IPS-15b (cell line): ENCODE measurements at regions not wholly inside any gene's neighbourhood (a gene's known extent, or its start where the extent isn't known, plus 50 kb on each side); places are given as distances from the start of the nearest gene placed in this dataset.

Source experiments
- H3K27me3 ChIP-seq: one replicate; pipeline ENCODE4 v1.6.1; 2013; ENCODE audit warnings: low read length; ENCODE audit not compliant: control insufficient read depth, insufficient read depth
- H3K36me3 ChIP-seq: one replicate; pipeline ENCODE4 v1.6.1; 2013; ENCODE audit warnings: low read length; ENCODE audit not compliant: control insufficient read depth, insufficient read depth
- H3K4me1 ChIP-seq: one replicate; pipeline ENCODE4 v1.6.1; 2013; ENCODE audit warnings: mild to moderate bottlenecking, low read length; ENCODE audit not compliant: control insufficient read depth, insufficient read depth
- H3K4me3 ChIP-seq: one replicate; pipeline ENCODE4 v1.5.1; 2013; ENCODE audit warnings: low read depth, low read length
- H3K9ac ChIP-seq: one replicate; pipeline ENCODE4 v1.6.1; 2013; ENCODE audit warnings: low read depth, mild to moderate bottlenecking, low read length
- H3K9me3 ChIP-seq: one replicate; pipeline ENCODE4 v1.6.1; 2013; ENCODE audit warnings: mild to moderate bottlenecking, low read length; ENCODE audit not compliant: control insufficient read depth, insufficient read depth

- Histone ChIP-seq H3K4me1 (peaks cover 3% of the 10 kb centered on the region), H3K36me3 (no peaks in the 10 kb centered on the region), H3K4me3 (no peak overlapping the region), H3K9me3 (no peaks in the 10 kb centered on the region), H3K9ac (no peak overlapping the region), H3K27me3 (peaks cover 11% of the 10 kb centered on the region)
Observed at GRCh38 chr2:120684289-120685065, 51.2 kb upstream of the GLI2 start.

- peaks cover 5% of the 10 kb centered on the region for H3K27me3 ChIP-seq
- no peaks in the 10 kb centered on the region for H3K9me3 ChIP-seq
- H3K4me3 ChIP-seq, result no peak overlapping the region
- H3K36me3 ChIP-seq, result no peaks in the 10 kb centered on the region
- no peaks in the 10 kb centered on the region for H3K4me1 ChIP-seq
- no peak overlapping the region for H3K9ac ChIP-seq
Observed at GRCh38 chr2:120685066-120685973, 50.3 kb upstream of the GLI2 start.
